GM12891 (cell line): ENCODE measurements at regions not wholly inside any gene's neighbourhood (a gene's known extent, or its start where the extent isn't known, plus 50 kb on each side); places are given as distances from the start of the nearest gene placed in this dataset.

Source experiments
- PAX5 ChIP-seq: IDR thresholded peaks from 2 replicates; pipeline ENCODE4 v1.6.1; 2011; ENCODE audit warnings: low read length, moderate library complexity, mild to moderate bottlenecking; ENCODE audit not compliant: insufficient read depth, severe bottlenecking
- POLR2A ChIP-seq: IDR thresholded peaks from 2 replicates; pipeline ENCODE4 v1.6.1; 2011; ENCODE audit warnings: low read depth, low read length, control low read depth
- POLR2AphosphoS5 ChIP-seq: IDR thresholded peaks from 2 replicates; pipeline ENCODE4 v1.6.1; 2011; ENCODE audit warnings: low read depth, low read length, control low read depth
- TAF1 ChIP-seq: IDR thresholded peaks from 2 replicates; pipeline ENCODE4 v1.6.1; 2011; ENCODE audit warnings: low read depth, low read length, control low read depth

DNA sequence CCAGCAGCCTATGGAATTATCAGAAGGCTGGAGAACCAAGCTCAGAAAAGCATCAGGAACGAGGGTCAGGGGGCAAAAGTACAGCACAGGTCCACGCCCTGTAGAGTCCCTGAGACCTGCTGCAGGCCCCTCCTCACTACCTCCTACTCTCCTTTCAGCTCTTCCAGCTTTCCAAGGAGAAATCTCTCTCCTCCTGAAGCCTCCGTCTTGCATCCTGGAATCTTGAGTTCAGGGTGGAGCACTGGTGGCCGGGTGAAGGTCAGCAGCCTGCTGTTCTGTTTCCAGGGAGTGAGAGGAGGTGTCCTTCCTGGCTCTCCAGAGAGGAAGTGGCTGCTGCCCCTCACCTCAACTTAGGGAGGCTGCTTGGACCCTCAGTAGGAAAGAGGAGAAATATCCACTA lies 342.3 kb downstream of the ZSWIM6 start:
- TF ChIP-seq PAX5 (no peak), POLR2AphosphoS5 (no peak), POLR2A (no peak), TAF1 (no peak)
